KMS-11 (cell line): ENCODE measurements at regions not wholly inside any gene's neighbourhood (a gene's known extent, or its start where the extent isn't known, plus 50 kb on each side); places are given as distances from the start of the nearest gene placed in this dataset.

Experiments used
- H2AFZ ChIP-seq: fragments of 200-600 bp; sonication (generic); 2 replicates; pipeline ENCODE4 v1.6.1; 2016; ENCODE audit warnings: antibody characterized with exemption, mixed run types, low read depth
- H3K27ac ChIP-seq: fragments of 200-600 bp; sonication (generic); 2 replicates; pipeline ENCODE4 v1.6.1; 2016; ENCODE audit warnings: mild to moderate bottlenecking, mixed run types
- H3K27me3 ChIP-seq: fragments of 200-600 bp; sonication (generic); 2 replicates; pipeline ENCODE4 v1.6.1; 2017; ENCODE audit warnings: mild to moderate bottlenecking, low read depth, mixed run types, moderate library complexity; ENCODE audit not compliant: insufficient read depth
- H3K36me3 ChIP-seq: fragments of 200-600 bp; sonication (generic); 2 replicates; pipeline ENCODE4 v1.6.1; 2017; ENCODE audit warnings: mild to moderate bottlenecking, mixed run types; ENCODE audit not compliant: insufficient read depth
- H3K4me1 ChIP-seq: fragments of 200-600 bp; sonication (generic); 2 replicates; pipeline ENCODE4 v1.6.1; 2016; ENCODE audit warnings: mild to moderate bottlenecking, low read depth, mixed run types; ENCODE audit not compliant: poor library complexity, severe bottlenecking
- H3K4me2 ChIP-seq: fragments of 200-600 bp; sonication (generic); 2 replicates; pipeline ENCODE4 v1.7.0; 2016; ENCODE audit warnings: mild to moderate bottlenecking, mixed run types
- H3K4me3 ChIP-seq: fragments of 200-600 bp; sonication (generic); IDR thresholded peaks from 2 replicates; pipeline ENCODE4 v1.6.1; 2017; ENCODE audit warnings: low read depth, low read length, mixed read lengths; ENCODE audit not compliant: insufficient read depth
- H3K79me2 ChIP-seq: fragments of 200-600 bp; sonication (generic); 2 replicates; pipeline ENCODE4 v1.6.1; 2016; ENCODE audit warnings: low read depth, mixed run types; ENCODE audit not compliant: insufficient read depth
- H3K9ac ChIP-seq: fragments of 200-600 bp; sonication (generic); 2 replicates; pipeline ENCODE4 v1.6.1; 2016; ENCODE audit warnings: mild to moderate bottlenecking, mixed run types
- H4K20me1 ChIP-seq: fragments of 200-600 bp; sonication (generic); 2 replicates; pipeline ENCODE4 v1.6.1; 2016; ENCODE audit warnings: mild to moderate bottlenecking, mixed run types; ENCODE audit not compliant: insufficient read depth
- CTCF ChIP-seq: fragments of 200-600 bp; sonication (generic); conservative IDR thresholded peaks from 2 replicates; pipeline ENCODE4 v1.6.1; 2017; ENCODE audit warnings: low read depth, mild to moderate bottlenecking, antibody characterized with exemption, low read length, moderate library complexity, mixed read lengths

- no peak overlapping the region for H3K9ac ChIP-seq
- H3K27me3 ChIP-seq: no peaks in the 10 kb centered on the region
- TF ChIP-seq CTCF: no peak
- no peaks in the 10 kb centered on the region for H3K79me2 ChIP-seq
- H4K20me1 ChIP-seq: no peaks in the 10 kb centered on the region
- no peak overlapping the region for H3K4me2 ChIP-seq
- H3K36me3 ChIP-seq: no peaks in the 10 kb centered on the region
- H3K4me3 ChIP-seq: no peak overlapping the region
- no peaks in the 10 kb centered on the region for H3K4me1 ChIP-seq
- no peak overlapping the region for H3K27ac ChIP-seq
- H2AFZ ChIP-seq: no peak overlapping the region
Observed at GRCh38 chr18:62655520-62656219, 59.7 kb upstream of the PHLPP1 start.

- no peaks in the 10 kb centered on the region for H3K4me1 ChIP-seq
- no peak overlapping the region for H3K4me3 ChIP-seq
- no peaks in the 10 kb centered on the region for H3K27me3 ChIP-seq
- TF ChIP-seq CTCF: no peak
- no peak overlapping the region for H3K27ac ChIP-seq
- 0 out of 2 replicates have a peak overlapping the region, but pooled peaks have one; percentile 13 for H2AFZ ChIP-seq
- H3K36me3 ChIP-seq: no peaks in the 10 kb centered on the region
- no peaks in the 10 kb centered on the region for H3K79me2 ChIP-seq
- H3K4me2 ChIP-seq: no peak overlapping the region
- no peak overlapping the region for H3K9ac ChIP-seq
- no peaks in the 10 kb centered on the region for H4K20me1 ChIP-seq
Observed at GRCh38 chr18:62658028-62658427, 57.3 kb upstream of the PHLPP1 start.

GRCh38 chr18:62659698-62660097, 55.6 kb upstream of the PHLPP1 start:
- no peak overlapping the region for H3K9ac ChIP-seq
- no peaks in the 10 kb centered on the region for H3K36me3 ChIP-seq
- H2AFZ ChIP-seq: no peak overlapping the region
- no peak overlapping the region for H3K27ac ChIP-seq
- H3K4me2 ChIP-seq: no peak overlapping the region
- H4K20me1 ChIP-seq: no peaks in the 10 kb centered on the region
- no peak overlapping the region for H3K4me3 ChIP-seq
- H3K79me2 ChIP-seq: no peaks in the 10 kb centered on the region
- no peak for TF ChIP-seq CTCF
- H3K4me1 ChIP-seq: no peaks in the 10 kb centered on the region
- no peaks in the 10 kb centered on the region for H3K27me3 ChIP-seq

GRCh38 chr18:62660691-62661090, 54.6 kb upstream of the PHLPP1 start:
- H3K27ac ChIP-seq: no peak overlapping the region
- H3K4me1 ChIP-seq: no peaks in the 10 kb centered on the region
- no peak for TF ChIP-seq CTCF
- no peak overlapping the region for H3K4me2 ChIP-seq
- H2AFZ ChIP-seq: no peak overlapping the region
- no peak overlapping the region for H3K9ac ChIP-seq
- no peaks in the 10 kb centered on the region for H3K79me2 ChIP-seq
- H4K20me1 ChIP-seq: no peaks in the 10 kb centered on the region
- no peaks in the 10 kb centered on the region for H3K27me3 ChIP-seq
- no peaks in the 10 kb centered on the region for H3K36me3 ChIP-seq
- H3K4me3 ChIP-seq: no peak overlapping the region
